K562 (cell line): ENCODE measurements at regions not wholly inside any gene's neighbourhood (a gene's known extent, or its start where the extent isn't known, plus 50 kb on each side); places are given as distances from the start of the nearest gene placed in this dataset.

Source experiments
- ATAC-seq: fragments of 200-7000 bp; cut with Tn5 transposase; 3 replicates; pipeline ENCODE4 v1.9.1; 2020; ENCODE audit warnings: moderate library complexity
- BruUV-seq: library from RNA; stranded (reverse); fragments of 400-500 nt; replicated peaks from 2 replicates; lab custom pipeline; 2021; lab: Mats Ljungman, UMichigan
- CTCF ChIA-PET: fragments of 300-600 bp; formaldehyde crosslinking; extraction: SDS; loops from one replicate; lab custom pipeline; 2021; ENCODE audit warnings: low intra/inter-chr PET ratio; lab: Yijun Ruan, JAX
- POLR2A ChIA-PET: fragments of 300-600, 350-650 bp; sonication (Branson Sonifier 250); formaldehyde crosslinking; extraction: SDS; loops from one replicate; lab custom pipeline; 2021; ENCODE audit warnings: antibody characterized with exemption, inconsistent platforms; lab: Yijun Ruan, JAX
- DNase-seq, 4 experiments: peaks; one replicate each; pipeline versions ENCODE4 v3.0.0 to v3.0.0-alpha.2; 2011 to 2018; ENCODE audit warnings: low spot score in 3 of 4, mixed read lengths in 3 of 4; ENCODE audit errors: extremely low read depth in 1 of 4
- FAIRE-seq: peaks from 2 replicates; lab custom pipeline; 2011; peaks lifted over from hg19 to GRCh38; lab: Jason Lieb, UNC
- H2AFZ ChIP-seq: 2 replicates; pipeline ENCODE4 v1.6.0; 2011; ENCODE audit warnings: low read depth, low read length, control low read depth, inconsistent platforms
- H3K27ac ChIP-seq: fragments of 200-600 bp; 3 replicates; pipeline ENCODE4 v1.8.0; 2011; ENCODE audit warnings: low read depth, mild to moderate bottlenecking, control low read depth, inconsistent platforms, low read length, moderate library complexity, mixed read lengths; ENCODE audit errors: extremely low read depth
- H3K27me3 ChIP-seq, 2 experiments: fragments of 300-600 bp in 1 of 2; 2 replicates in 1 of 2; 3 replicates in 1 of 2; pipeline versions ENCODE4 v1.6.0 to v1.8.0; 2011; ENCODE audit warnings: inconsistent platforms in 2 of 2, low read length in 2 of 2, mild to moderate bottlenecking in 1 of 2, mixed read lengths in 1 of 2, moderate library complexity in 1 of 2; ENCODE audit not compliant: control insufficient read depth in 2 of 2, insufficient read depth in 2 of 2
- H3K36me3 ChIP-seq: fragments of 300-600 bp; 3 replicates; pipeline ENCODE4 v1.8.0; 2011; ENCODE audit warnings: mild to moderate bottlenecking, low read length, inconsistent platforms; ENCODE audit not compliant: control insufficient read depth, insufficient read depth
- H3K4me1 ChIP-seq, 2 experiments: fragments of 200-600 bp in 1 of 2; replicated peaks in 1 of 2; 2 replicates in 1 of 2; 3 replicates in 1 of 2; pipeline versions ENCODE4 v1.5.1 to v1.8.0; 2011; ENCODE audit warnings: inconsistent platforms in 2 of 2, low read length in 2 of 2, mild to moderate bottlenecking in 1 of 2, mixed read lengths in 1 of 2, moderate library complexity in 1 of 2; ENCODE audit not compliant: control insufficient read depth in 2 of 2, insufficient read depth in 2 of 2
- H3K4me2 ChIP-seq: 2 replicates; pipeline ENCODE4 v1.6.1; 2011; ENCODE audit warnings: low read length, control low read depth, inconsistent platforms, mixed read lengths; ENCODE audit not compliant: insufficient read depth
- H3K4me3 ChIP-seq: fragments of 200-600 bp; sonication (generic), shearing (Covaris generic); 2 replicates; pipeline ENCODE4 v1.5.1; 2016; ENCODE audit warnings: control low read depth, inconsistent platforms
- H3K79me2 ChIP-seq: fragments of 200-600 bp; 3 replicates; pipeline ENCODE4 v1.8.0; 2011; ENCODE audit warnings: low read length, inconsistent platforms; ENCODE audit not compliant: control insufficient read depth, insufficient read depth
- H3K9ac ChIP-seq, 2 experiments: 2 replicates each; pipeline versions ENCODE4 v1.6.0 to v1.6.1; 2011; ENCODE audit warnings: low read depth in 2 of 2, low read length in 2 of 2, control low read depth in 1 of 2, inconsistent platforms in 1 of 2, mild to moderate bottlenecking in 1 of 2, mixed read lengths in 1 of 2; ENCODE audit not compliant: insufficient read depth in 1 of 2
- H3K9me1 ChIP-seq: one replicate; pipeline ENCODE4 v1.6.0; 2011; ENCODE audit warnings: inconsistent platforms, mild to moderate bottlenecking, low read length, moderate library complexity; ENCODE audit not compliant: control insufficient read depth, insufficient read depth
- H3K9me3 ChIP-seq: replicated peaks from 2 replicates; pipeline ENCODE4 v1.5.1; 2011; ENCODE audit warnings: low read depth, low read length, inconsistent platforms; ENCODE audit not compliant: control insufficient read depth, insufficient read depth
- H4K20me1 ChIP-seq: replicated peaks from 2 replicates; pipeline ENCODE4 v1.6.1; 2011; ENCODE audit warnings: low read length, inconsistent platforms, mixed read lengths; ENCODE audit not compliant: control insufficient read depth, insufficient read depth
- AFF4 ChIP-seq: sonication (generic); formaldehyde crosslinking; IDR thresholded peaks from 2 replicates; pipeline ENCODE4 v1.8.0; 2023; ENCODE audit warnings: mild to moderate bottlenecking, missing genetic modification reagents
- ARID1B ChIP-seq: fragments of 450-650 bp; IDR thresholded peaks from 2 replicates; pipeline ENCODE4 v1.6.1; 2016; ENCODE audit warnings: antibody characterized with exemption, mild to moderate bottlenecking, inconsistent platforms
- ATF4 ChIP-seq: fragments of 450-650 bp; formaldehyde crosslinking; IDR thresholded peaks from 2 replicates; pipeline ENCODE4 v1.4.0; 2022; ENCODE audit warnings: mild to moderate bottlenecking, moderate library complexity
- CEBPB ChIP-seq: fragments of 450-650 bp; IDR thresholded peaks from 2 replicates; pipeline ENCODE4 v1.6.1; 2016; ENCODE audit warnings: missing genetic modification characterization, missing compliant biosample characterization
- CSDE1 ChIP-seq, 2 experiments: fragments of 450-650 bp; IDR thresholded peaks; 2 replicates each; pipeline ENCODE4 v1.6.1; 2016; ENCODE audit warnings: mild to moderate bottlenecking in 1 of 2
- HDAC2 ChIP-seq: fragments of 450-650 bp; IDR thresholded peaks from 2 replicates; pipeline ENCODE4 v1.6.1; 2016; ENCODE audit warnings: mild to moderate bottlenecking
- NCOA2 ChIP-seq, 2 experiments: fragments of 450-650 bp; IDR thresholded peaks; 2 replicates each; pipeline ENCODE4 v1.6.1; 2018; ENCODE audit warnings: mild to moderate bottlenecking in 2 of 2, moderate library complexity in 1 of 2; ENCODE audit not compliant: partially characterized antibody in 2 of 2
- NONO ChIP-seq, 2 experiments: fragments of 200-400 bp in 1 of 2; fragments of 450-650 bp in 1 of 2; formaldehyde crosslinking in 1 of 2; IDR thresholded peaks; 2 replicates each; pipeline ENCODE4 v1.6.1; 2017; ENCODE audit warnings: low read depth in 2 of 2, mild to moderate bottlenecking in 2 of 2, moderate library complexity in 2 of 2, low read length in 1 of 2
- PCBP1 ChIP-seq: fragments of 200-400 bp; formaldehyde crosslinking; IDR thresholded peaks from 2 replicates; pipeline ENCODE4 v1.6.1; 2018; ENCODE audit warnings: mild to moderate bottlenecking, low read depth, low read length; ENCODE audit not compliant: poor library complexity, severe bottlenecking
- POLR3G ChIP-seq: IDR thresholded peaks from 2 replicates; pipeline ENCODE4 v1.6.1; 2011; ENCODE audit not compliant: insufficient read length, insufficient replicate concordance; ENCODE audit errors: extremely low read depth
- SMC3 ChIP-seq: conservative IDR thresholded peaks from 2 replicates; pipeline ENCODE4 v1.6.1; 2011; ENCODE audit warnings: low read depth, low read length, improper control_type of control experiment; ENCODE audit not compliant: insufficient read depth
- ZBTB12 ChIP-seq: fragments of 250-450 bp; sonication (Bioruptor Pico); IDR thresholded peaks from 2 replicates; pipeline ENCODE4 v1.4.0; 2020
- ZBTB33 ChIP-seq: sonication (generic); formaldehyde crosslinking; IDR thresholded peaks from 2 replicates; pipeline ENCODE4 v1.8.1; 2023; ENCODE audit warnings: mild to moderate bottlenecking, missing genetic modification reagents
- ZNF121 ChIP-seq: sonication (generic); formaldehyde crosslinking; conservative IDR thresholded peaks from 2 replicates; pipeline ENCODE4 v1.8.0; 2022; ENCODE audit warnings: missing genetic modification reagents
- ZNF134 ChIP-seq: fragments of 250-450 bp; sonication (Bioruptor Pico); conservative IDR thresholded peaks from 2 replicates; pipeline ENCODE4 v1.4.0; 2020
- ZNF778 ChIP-seq: fragments of 450-650 bp; formaldehyde crosslinking; IDR thresholded peaks from 2 replicates; pipeline ENCODE4 v1.4.0; 2020; ENCODE audit warnings: mild to moderate bottlenecking, moderate library complexity
- WGBS: fragments of 100-300 bp; shearing (Covaris generic); methylation state at CpG from one replicate; pipeline ENCODE4 v1.1.6; 2016; ENCODE audit warnings: low coverage, mixed read lengths; ENCODE audit not compliant: insufficient coverage; ENCODE audit errors: missing lambda C conversion rate; 5-methylcytosine and 5-hydroxymethylcytosine counted together
- in situ Hi-C: fragments of 300-500 bp; cut with MboI; formaldehyde crosslinking; loops from 4 replicates; pipeline ENCODE4 v1.15.0; 2018; ENCODE audit warnings: inconsistent platforms, mixed read lengths
- intact Hi-C: fragments of 100-400 bp; cut with micrococcal nuclease; formaldehyde crosslinking; loops from 2 replicates; pipeline ENCODE4 v1.14.2; 2022

- Histone ChIP-seq H3K27me3 (peaks cover 0 to 7% of the 10 kb centered on the region in 2 experiments; a peak in 2 of 5 replicates), H3K4me2 (no peak overlapping the region), H3K4me1 (no peaks in the 10 kb centered on the region; a peak in 1 of 5 replicates), H2AFZ (no peak overlapping the region), H3K4me3 (no peak overlapping the region), H3K9me1 (no peaks in the 10 kb centered on the region), H3K27ac (no peak overlapping the region), H3K9me3 (no peaks in the 10 kb centered on the region), H3K79me2 (no peaks in the 10 kb centered on the region), H3K9ac (0 out of 4 replicates have a peak overlapping the region, but pooled peaks of 1 of the 2 experiments have one; percentile 14), H3K36me3 (no peaks in the 10 kb centered on the region), H4K20me1 (no peaks in the 10 kb centered on the region)
- FAIRE-seq, result no peak
- CTCF ChIA-PET, result no interaction called here
- TF ChIP-seq AFF4 (no peak), HDAC2 (no peak), NCOA2 (IDR thresholded peaks at IDR 0.05; ENCODE audit: partially characterized antibody in 2 of 2) (no peak), CSDE1 (IDR thresholded peaks at IDR 0.05) (no peak), ZNF134 (CRISPR knock-in tag) (no peak), ZNF778 (no peak), ZBTB33 (CRISPR knock-in tag) (no peak), NONO (IDR thresholded peaks at IDR 0.05; ENCODE audit: low read depth in 2 of 2, low read length in 1 of 2) (no peak), ARID1B (no peak), ZBTB12 (CRISPR knock-in tag) (no peak), SMC3 (no peak), CEBPB (tag) (no peak), ZNF121 (no peak), POLR3G (no peak), PCBP1 (no peak), ATF4 (CRISPR knock-in tag) (no peak)
- no TSS peak for BruUV-seq
- POLR2A ChIA-PET, result no interaction called here
- peak; percentile 34; the same call in 1 of the 3 replicates for ATAC-seq
- intact Hi-C loops (no loop called here), in situ Hi-C loops (no loop called here)
- under 1% methylated on average over 10 of the region's 10 CpGs for WGBS
- no peak for DNase-seq
Observed at GRCh38 chr1:182002570-182002969, 58.9 kb downstream of the ZNF648 start.
